Fibroblast of skin of abdomen (primary cell): ENCODE measurements at regions not wholly inside any gene's neighbourhood (a gene's known extent, or its start where the extent isn't known, plus 50 kb on each side); places are given as distances from the start of the nearest gene placed in this dataset.
"Not testable (repeated sequence)": the region's sequence is repeated elsewhere in the genome, so short reads cannot be mapped to it uniquely, and the experiment has no call there.

Source experiments
- DNase-seq: peaks from one replicate; pipeline ENCODE4 v3.0.0-alpha.2; 2013

DNA sequence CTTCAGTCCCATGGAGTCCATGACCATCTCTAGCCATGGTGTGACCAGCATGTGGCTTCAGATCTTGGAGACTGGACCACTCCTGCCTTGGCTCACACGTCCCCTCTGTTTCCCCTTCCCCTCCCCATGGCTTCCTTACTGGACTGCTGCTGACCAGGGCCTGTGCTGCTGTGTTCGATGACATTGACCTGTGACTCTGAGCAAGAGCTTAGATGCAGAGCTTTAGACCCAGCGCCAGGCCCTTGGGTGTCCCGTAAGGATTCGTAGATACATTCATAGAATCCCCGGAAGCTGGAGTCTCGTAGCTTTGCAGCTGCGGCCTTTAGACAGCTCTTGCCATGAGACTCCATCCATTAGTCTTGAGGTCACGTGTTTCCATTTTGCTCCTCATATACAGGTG is 96.3 kb downstream of the NPIPB11 start:
- not testable (repeated sequence) for DNase-seq

DNA sequence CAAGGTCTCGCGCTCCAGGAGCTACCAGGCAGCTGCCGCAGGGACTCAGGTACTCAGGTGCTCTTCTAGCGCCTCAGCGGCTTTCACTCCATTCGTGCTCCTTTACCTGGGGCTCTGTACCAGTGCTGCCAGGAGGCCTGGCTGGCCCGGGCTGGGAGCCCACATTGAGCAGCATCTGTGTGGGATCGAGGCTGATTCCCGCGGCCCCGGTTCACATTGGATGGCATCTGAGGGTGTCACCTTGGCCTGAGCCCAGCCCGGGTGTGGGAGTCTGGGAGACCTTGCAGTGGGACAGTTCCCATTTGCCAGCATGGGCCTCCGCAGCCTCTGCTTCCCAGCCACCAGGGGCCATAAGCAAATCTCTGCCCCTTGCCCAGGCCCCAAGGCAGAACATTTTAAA is 96.9 kb downstream of the NPIPB11 start:
- DNase-seq, result not testable (repeated sequence)

- DNase-seq, result no peak
Observed at GRCh38 chr16:29308644-29309546, 97.6 kb downstream of the NPIPB11 start.

- DNase-seq, result peak; percentile 16
Observed at GRCh38 chr16:29307598-29308507, 98.7 kb downstream of the NPIPB11 start.

GRCh38 chr16:29306943-29307597 is 99.4 kb downstream of the NPIPB11 start:
- peak; percentile 16 for DNase-seq

DNA sequence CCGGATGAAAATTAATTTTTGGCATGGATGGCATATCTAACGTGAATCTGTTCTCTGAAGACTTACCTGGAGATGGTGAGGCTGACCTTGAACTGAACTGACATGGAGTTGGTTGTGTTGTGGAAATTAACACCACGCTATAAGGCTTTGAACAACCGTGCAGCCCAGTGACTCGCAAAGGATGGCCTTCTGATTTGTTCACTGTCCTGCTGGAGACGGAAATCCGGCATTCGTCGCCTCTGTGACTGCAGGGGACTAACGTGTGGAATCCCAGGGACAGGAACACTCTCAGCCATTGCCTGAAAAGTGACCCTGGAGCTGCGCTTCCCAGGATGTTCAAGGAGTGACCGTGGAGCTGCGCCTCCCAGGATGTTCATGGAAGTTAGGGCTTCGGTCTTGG is 100.3 kb downstream of the NPIPB11 start:
- no peak for DNase-seq

DNA sequence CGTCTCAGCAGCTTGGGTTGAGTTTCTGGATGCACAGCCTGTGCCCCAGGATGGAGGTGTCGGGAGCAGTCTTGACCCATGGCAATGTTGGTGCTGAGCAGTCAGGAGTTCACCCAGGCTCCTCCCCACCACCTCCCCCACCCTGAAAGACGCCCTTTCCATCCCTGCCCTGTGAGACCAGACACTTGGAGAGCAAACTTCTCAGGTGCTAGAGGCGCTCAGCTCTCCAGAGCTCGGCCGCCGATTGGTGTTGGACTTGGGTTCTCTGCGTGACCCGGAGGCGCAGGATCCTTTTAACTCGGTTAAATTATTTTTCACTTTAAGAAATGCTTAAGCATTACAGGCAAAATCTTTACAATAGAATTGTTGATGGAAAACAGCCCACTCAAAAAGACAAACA is 101.5 kb downstream of the NPIPB11 start:
- DNase-seq, result not testable (repeated sequence)

GRCh38 chr16:29304251-29304650 is 102.3 kb downstream of the NPIPB11 start:
- DNase-seq, result no peak

DNA sequence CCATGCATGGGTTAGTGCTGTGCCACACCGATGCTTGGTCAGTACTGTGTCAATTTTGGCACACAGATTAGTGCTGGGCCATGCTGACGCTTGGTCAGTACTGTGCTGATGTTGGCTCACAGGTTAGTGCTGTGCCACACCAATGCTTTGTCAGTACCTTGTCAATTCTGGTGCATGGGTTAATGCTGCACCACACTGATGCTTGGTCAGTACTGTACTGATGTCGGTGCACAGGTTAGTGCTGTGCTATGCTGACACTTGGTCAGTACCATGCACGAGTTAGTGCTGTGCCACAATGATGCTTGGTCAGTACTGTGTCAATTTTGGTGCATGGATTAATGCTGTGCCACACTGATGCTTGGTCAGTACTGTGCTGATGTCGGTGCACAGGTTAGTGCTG is 103.0 kb downstream of the NPIPB11 start:
- DNase-seq, result no peak

- no peak for DNase-seq
Observed at GRCh38 chr16:29302976-29303375, 103.5 kb downstream of the NPIPB11 start.

DNA sequence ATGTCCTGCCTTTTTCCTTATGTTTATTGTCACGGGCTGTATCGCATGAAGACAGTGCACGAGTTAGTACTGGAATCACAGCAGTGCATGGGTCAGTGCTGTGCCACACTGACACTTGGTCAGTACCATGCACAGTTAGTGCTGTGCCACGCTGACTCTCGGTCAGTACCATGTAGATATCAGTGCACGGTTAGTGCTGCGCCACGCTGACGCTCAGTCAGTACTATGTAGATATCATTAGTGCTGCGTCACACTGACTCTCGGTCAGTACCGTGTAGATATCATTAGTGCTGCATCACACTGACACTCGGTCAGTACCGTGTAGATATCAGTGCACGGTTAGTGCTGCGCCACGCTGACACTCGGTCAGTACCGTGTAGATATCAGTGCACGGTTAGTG is 104.1 kb downstream of the NPIPB11 start:
- not testable (repeated sequence) for DNase-seq

DNA sequence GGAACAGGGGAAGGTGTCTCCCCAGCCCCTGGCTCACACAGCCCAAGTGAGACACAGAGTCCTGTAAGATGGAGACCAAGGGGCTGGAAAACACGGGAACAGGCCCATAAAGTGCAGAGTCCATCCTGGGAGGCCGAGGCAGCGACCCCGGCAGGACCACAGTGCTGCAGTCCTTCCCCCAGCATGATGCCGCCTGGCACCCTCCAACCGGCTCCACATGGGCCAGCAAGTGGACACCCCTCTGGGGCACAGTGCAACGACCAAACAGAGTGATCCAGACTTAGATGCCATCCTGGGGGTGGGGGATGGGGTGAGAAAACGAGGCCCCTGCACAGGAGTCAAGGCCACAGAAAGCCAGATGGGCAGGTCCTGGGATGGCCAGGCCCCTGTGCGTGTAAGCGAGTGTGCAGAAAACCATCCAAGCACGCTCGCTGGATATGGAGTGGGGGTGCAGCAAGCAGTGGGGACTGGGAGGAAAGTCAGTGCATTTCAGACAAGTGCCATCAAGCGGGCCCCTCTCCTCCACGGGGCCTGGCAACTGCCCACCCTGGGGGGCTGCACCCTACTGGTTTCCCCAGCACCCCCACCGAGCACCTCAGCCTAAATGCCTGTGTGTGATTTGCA is 104.7 kb downstream of the NPIPB11 start:
- DNase-seq, result not testable (repeated sequence)

- not testable (repeated sequence) for DNase-seq
Observed at GRCh38 chr16:29300541-29301535, 105.7 kb downstream of the NPIPB11 start.

DNA sequence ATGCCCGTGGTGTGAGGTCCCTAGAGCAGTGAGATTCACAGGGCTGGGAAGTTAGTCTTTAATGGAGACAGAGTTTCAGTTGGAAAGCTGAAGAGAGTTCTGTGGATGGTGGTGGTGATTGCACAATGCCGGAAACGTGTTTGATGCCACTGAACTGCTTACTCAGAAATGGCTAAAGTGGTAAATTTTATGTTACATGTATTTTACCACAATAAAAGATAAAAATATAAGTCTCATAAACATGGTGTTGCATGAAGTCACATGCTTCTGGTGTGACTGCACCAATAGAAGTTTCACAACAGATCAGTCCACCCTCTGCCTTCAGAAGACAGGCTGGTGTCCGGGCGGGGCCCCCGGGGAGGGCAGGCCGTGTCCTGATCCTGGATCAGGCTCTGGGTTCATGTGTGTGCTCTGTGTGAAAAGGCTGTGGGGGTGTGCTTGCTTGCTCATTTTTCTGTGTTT is 106.5 kb downstream of the NPIPB11 start:
- DNase-seq, result not testable (repeated sequence)

- not testable (repeated sequence) for DNase-seq
Observed at GRCh38 chr16:29298997-29299396, 107.5 kb downstream of the NPIPB11 start.

- not testable (repeated sequence) for DNase-seq
Observed at GRCh38 chr16:29298307-29298706, 108.2 kb downstream of the NPIPB11 start.

GRCh38 chr16:29297809-29298177 is 108.7 kb downstream of the NPIPB11 start:
- not testable (repeated sequence) for DNase-seq

DNA sequence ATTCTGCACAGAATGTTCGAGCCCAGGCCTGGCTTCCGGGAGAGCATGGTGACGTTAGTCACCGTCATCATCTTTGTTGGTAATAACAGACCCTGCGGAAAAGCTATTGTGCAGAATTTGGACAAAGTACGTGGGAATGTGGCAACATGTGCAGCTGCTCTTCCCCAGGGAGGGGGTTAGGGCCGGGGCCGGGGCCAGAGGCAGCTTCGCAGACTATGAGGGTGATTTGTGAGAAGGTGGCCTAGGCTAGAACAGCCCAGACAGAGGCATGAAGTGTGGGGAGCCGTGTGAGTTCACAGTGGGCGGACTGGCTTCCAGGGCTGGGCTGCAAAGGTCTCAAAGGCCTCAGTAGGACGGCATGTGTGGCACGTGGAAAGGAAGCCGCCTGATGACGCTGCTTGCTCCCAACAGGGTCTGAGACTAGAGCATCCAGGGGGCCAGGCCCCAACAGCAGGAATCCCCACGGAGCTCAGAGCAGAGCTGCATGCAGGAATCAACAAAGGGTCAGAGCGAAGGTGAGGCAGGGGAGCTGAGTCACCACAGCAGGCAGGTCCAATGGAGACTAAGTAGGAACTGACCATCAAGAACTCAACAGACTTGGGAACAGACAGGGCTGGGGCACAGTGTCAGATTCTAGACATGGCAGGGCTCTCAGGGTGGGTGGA is 109.2 kb downstream of the NPIPB11 start:
- not testable (repeated sequence) for DNase-seq

GRCh38 chr16:29296176-29296575 is 110.3 kb downstream of the NPIPB11 start:
- DNase-seq, result not testable (repeated sequence)
